NCI-H2171 treated with DMSO at 0.1 percent for 48 hours (cell line): ENCODE measurements at regions not wholly inside any gene's neighbourhood (a gene's known extent, or its start where the extent isn't known, plus 50 kb on each side); places are given as distances from the start of the nearest gene placed in this dataset.
A peak's percentile ranks its signal among the peaks of the same experiment; 100 is the strongest.
"Not testable (repeated sequence)": the region's sequence is repeated elsewhere in the genome, so short reads cannot be mapped to it uniquely, and the experiment has no call there.

Experiments
- DNase-seq: peaks from one replicate; lab custom pipeline; 2025; lab: John Stamatoyannopoulos, UW

GRCh38 chr2:193201583-193201982 is 1006.9 kb upstream of the TMEFF2 start:
- DNase-seq = no peak

- DNase-seq = no peak
These were observed 1004.6 kb upstream of the TMEFF2 start for GRCh38 chr2:193199322-193199721.

GRCh38 chr2:193187816-193188215 is 993.1 kb upstream of the TMEFF2 start:
- DNase-seq = no peak

- not testable (repeated sequence) for DNase-seq
These were observed 976.2 kb upstream of the TMEFF2 start for GRCh38 chr2:193170981-193171380.

- DNase-seq = no peak
These were observed 961.7 kb upstream of the TMEFF2 start for GRCh38 chr2:193156480-193156879.

GRCh38 chr2:193154076-193154475 is 959.3 kb upstream of the TMEFF2 start:
- no peak for DNase-seq

GRCh38 chr2:193153576-193153975 is 958.8 kb upstream of the TMEFF2 start:
- peak; percentile 14 for DNase-seq

- DNase-seq = not testable (repeated sequence)
These were observed 947.7 kb upstream of the TMEFF2 start for GRCh38 chr2:193142467-193142866.

- no peak for DNase-seq
These were observed 947.3 kb upstream of the TMEFF2 start for GRCh38 chr2:193141998-193142397.

- not testable (repeated sequence) for DNase-seq
These were observed 946.2 kb upstream of the TMEFF2 start for GRCh38 chr2:193140895-193141294.

- no peak for DNase-seq
These were observed 930.1 kb upstream of the TMEFF2 start for GRCh38 chr2:193124815-193125214.

- DNase-seq = peak; percentile 4
These were observed 920.1 kb upstream of the TMEFF2 start for GRCh38 chr2:193114827-193115226.

GRCh38 chr2:193112986-193113385 is 918.3 kb upstream of the TMEFF2 start:
- no peak for DNase-seq

GRCh38 chr2:193103064-193103463 is 908.3 kb upstream of the TMEFF2 start:
- no peak for DNase-seq

GRCh38 chr2:193101591-193101990 is 906.9 kb upstream of the TMEFF2 start:
- DNase-seq = no peak

GRCh38 chr2:193088026-193088425 is 893.3 kb upstream of the TMEFF2 start:
- no peak for DNase-seq

GRCh38 chr2:193076995-193077394 is 882.3 kb upstream of the TMEFF2 start:
- no peak for DNase-seq

GRCh38 chr2:193074933-193075332 is 880.2 kb upstream of the TMEFF2 start:
- DNase-seq = no peak

- DNase-seq = no peak
These were observed 877.9 kb upstream of the TMEFF2 start for GRCh38 chr2:193072647-193073046.

- DNase-seq = peak; percentile 4
These were observed 830.8 kb upstream of the TMEFF2 start for GRCh38 chr2:193025556-193025955.

GRCh38 chr2:193024791-193025190 is 830.1 kb upstream of the TMEFF2 start:
- no peak for DNase-seq

GRCh38 chr2:193011870-193012269 is 817.1 kb upstream of the TMEFF2 start:
- DNase-seq = no peak

GRCh38 chr2:192993059-192993458 is 798.3 kb upstream of the TMEFF2 start:
- no peak for DNase-seq

GRCh38 chr2:192983173-192983572 is 788.4 kb upstream of the TMEFF2 start:
- peak; percentile 33 for DNase-seq

GRCh38 chr2:192978395-192978794 is 783.7 kb upstream of the TMEFF2 start:
- peak; percentile 99 for DNase-seq
